Heart left ventricle (tissue), 13 donors: ENCODE measurements at regions not wholly inside any gene's neighbourhood (a gene's known extent, or its start where the extent isn't known, plus 50 kb on each side); places are given as distances from the start of the nearest gene placed in this dataset.

Experiments
- CTCF ChIP-seq, 12 donors: fragments of 200-600 bp; sonication (generic) in 4 of 12; IDR thresholded peaks; one replicate each; pipeline versions ENCODE4 v1.5.0 to v1.8.0; 2018 to 2022; ENCODE audit warnings: antibody characterized with exemption in 12 of 12, mild to moderate bottlenecking in 5 of 12
- POLR2A ChIP-seq, 2 donors: fragments of 450-650 bp; IDR thresholded peaks; one replicate each; pipeline ENCODE4 v1.6.1; 2017; ENCODE audit warnings: antibody characterized with exemption in 2 of 2, mild to moderate bottlenecking in 2 of 2, moderate library complexity in 2 of 2
- donor health status: ischemic (EF 13 %, LVEDD 7.1; RV severe dilation, severe dysfunction).
- donor health status: DM: no; HTN: yes; CAD: no.
- donor health status: DM: no; HTN: no; CAD: no.
- donor health status: ischemic (EF 25% LVEDD 6.9; RV normal size, moderate dysfunction).
- donor health status: ischemic (EF 25% LVEDD 5.7; RV mildly dilated, moderate dysfunction).
- donor health status: ischemic (EF 35%, LVEDD 5.7; RV mildly dilated, moderate dysfunction).
- donor health status: nonischemic (EF 11% LVEDD 7.7; RV severe dilation, severe dysfunction).
- donor health status: DM: yes; HTN: yes; CAD: no.
- donor health status: PGD.
- donor health status: ischemic (EF 29% LVEDD 5.4; RV normal size, mild dysfunction).
- donor health status: nonischemic (EF 23%, LVEDD 6.1; RV moderate dilation, normal function).

DNA sequence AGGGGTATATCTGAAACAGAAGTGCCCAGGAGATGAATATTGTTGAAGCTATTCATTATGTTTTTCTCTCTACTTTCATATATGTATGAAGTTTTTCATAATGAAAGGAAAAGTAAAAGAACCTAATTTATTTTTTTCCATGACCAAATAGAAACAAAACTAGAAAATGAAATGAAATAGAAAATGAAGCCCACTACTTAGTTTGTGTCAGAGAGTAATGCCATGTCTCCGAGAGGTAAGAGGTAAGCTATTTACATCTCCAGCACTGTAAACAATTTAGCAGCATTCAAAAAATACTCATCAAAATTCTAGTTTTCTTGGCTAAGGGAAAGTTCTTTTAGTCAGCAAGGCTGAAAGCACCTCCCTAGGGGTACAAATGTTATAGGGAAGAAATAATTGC is 238.6 kb downstream of the PTH2R start:
- TF ChIP-seq CTCF (IDR thresholded peaks at IDR 0.05), result no peak
- TF ChIP-seq POLR2A (IDR thresholded peaks at IDR 0.05), result no peak
